ENCODE measurements at regions not wholly inside any gene's neighbourhood (a gene's known extent, or its start where the extent isn't known, plus 50 kb on each side); places are given as distances from the start of the nearest gene placed in this dataset.

DNA sequence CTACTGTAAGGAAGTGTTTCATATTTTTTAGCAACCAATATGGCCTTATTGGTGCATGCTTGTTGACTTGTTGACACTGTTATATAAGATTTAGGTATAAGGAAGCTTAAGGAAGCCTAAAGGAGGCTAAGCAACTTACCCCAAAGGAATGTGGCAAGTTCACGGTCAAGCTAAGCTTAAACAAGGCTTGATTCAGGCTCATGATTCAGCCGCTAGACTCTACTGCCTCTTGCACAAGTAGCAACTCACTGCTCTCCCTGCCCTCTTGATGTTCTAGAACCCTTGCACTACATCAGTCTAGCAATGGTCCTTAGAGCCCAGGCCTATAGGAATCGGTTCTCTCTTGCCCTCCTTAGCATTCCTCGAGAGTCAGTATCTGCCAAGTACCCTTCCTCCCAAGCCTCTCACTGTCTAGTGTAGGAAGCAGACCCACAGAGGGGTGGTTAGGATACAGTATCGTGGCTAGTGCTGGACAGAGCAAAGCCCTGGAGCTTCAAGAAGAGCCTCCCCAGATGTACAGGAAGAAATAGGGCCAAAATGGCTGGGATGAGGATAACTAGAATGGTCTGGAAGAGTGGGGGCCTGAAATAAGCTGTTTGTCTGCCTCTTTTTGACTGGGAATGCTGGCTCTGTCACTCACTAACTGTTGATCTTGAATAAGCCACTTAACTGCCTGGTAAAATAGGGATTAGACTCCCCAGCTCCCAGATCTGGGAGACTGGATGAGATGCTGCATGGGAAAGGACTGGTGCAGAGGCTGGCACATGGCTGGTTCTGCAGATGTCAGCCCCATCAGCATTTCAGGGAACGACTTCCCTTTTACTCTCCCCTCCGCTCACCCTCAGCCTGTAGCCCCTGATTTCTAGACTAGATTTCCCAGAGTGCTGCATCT lies 122.2 kb downstream of the NAV1 start:
- Mint-ChIP-seq H3K27me3 (ENCODE audit: insufficient read depth) (no peaks in the 10 kb centered on the region), H3K9me3 (no peaks in the 10 kb centered on the region), H3K27ac (no peak overlapping the region), H3K36me3 (ENCODE audit: low read depth) (no peaks in the 10 kb centered on the region), H3K4me3 (no peak overlapping the region), H3K4me1 (no peaks in the 10 kb centered on the region)
- Histone ChIP-seq H3K9me3 (ENCODE audit: control insufficient read depth, low read length) (no peaks in the 10 kb centered on the region), H3K27me3 (ENCODE audit: control insufficient read depth, insufficient read depth, low read length, poor library complexity, severe bottlenecking) (no peaks in the 10 kb centered on the region), H3K27ac (ENCODE audit: low read depth, low read length) (no peak overlapping the region), H3K4me3 (ENCODE audit: low read length) (no peak overlapping the region), H3K36me3 (ENCODE audit: control insufficient read depth, insufficient read depth, low read length) (no peaks in the 10 kb centered on the region), H3K9ac (ENCODE audit: extremely low read depth, low read length, poor library complexity, severe bottlenecking) (no peak overlapping the region), H3K4me1 (ENCODE audit: control insufficient read depth, insufficient read depth, low read length) (no peaks in the 10 kb centered on the region)
- no peak for DNase-seq
- WGBS, 2 experiments (ENCODE audit: insufficient coverage in 1 of 2, insufficient read length in 1 of 2), result 77 to 81% methylated on average over 7 of the region's 7 CpGs
- TF ChIP-seq, protein P1, sequence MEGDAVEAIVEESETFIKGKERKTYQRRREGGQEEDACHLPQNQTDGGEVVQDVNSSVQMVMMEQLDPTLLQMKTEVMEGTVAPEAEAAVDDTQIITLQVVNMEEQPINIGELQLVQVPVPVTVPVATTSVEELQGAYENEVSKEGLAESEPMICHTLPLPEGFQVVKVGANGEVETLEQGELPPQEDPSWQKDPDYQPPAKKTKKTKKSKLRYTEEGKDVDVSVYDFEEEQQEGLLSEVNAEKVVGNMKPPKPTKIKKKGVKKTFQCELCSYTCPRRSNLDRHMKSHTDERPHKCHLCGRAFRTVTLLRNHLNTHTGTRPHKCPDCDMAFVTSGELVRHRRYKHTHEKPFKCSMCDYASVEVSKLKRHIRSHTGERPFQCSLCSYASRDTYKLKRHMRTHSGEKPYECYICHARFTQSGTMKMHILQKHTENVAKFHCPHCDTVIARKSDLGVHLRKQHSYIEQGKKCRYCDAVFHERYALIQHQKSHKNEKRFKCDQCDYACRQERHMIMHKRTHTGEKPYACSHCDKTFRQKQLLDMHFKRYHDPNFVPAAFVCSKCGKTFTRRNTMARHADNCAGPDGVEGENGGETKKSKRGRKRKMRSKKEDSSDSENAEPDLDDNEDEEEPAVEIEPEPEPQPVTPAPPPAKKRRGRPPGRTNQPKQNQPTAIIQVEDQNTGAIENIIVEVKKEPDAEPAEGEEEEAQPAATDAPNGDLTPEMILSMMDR (conservative IDR thresholded peaks at IDR 0.05), result no peak

- Histone ChIP-seq H3K27me3 (ENCODE audit: control insufficient read depth, insufficient read depth, low read length, poor library complexity, severe bottlenecking) (no peaks in the 10 kb centered on the region), H3K4me3 (ENCODE audit: low read length) (no peak overlapping the region), H3K9ac (ENCODE audit: extremely low read depth, low read length, poor library complexity, severe bottlenecking) (no peak overlapping the region), H3K36me3 (ENCODE audit: control insufficient read depth, insufficient read depth, low read length) (no peaks in the 10 kb centered on the region), H3K9me3 (ENCODE audit: control insufficient read depth, low read length) (no peaks in the 10 kb centered on the region), H3K4me1 (ENCODE audit: control insufficient read depth, insufficient read depth, low read length) (no peaks in the 10 kb centered on the region), H3K27ac (ENCODE audit: low read depth, low read length) (no peak overlapping the region)
- TF ChIP-seq, protein P1 (conservative IDR thresholded peaks at IDR 0.05), result no peak
- Mint-ChIP-seq H3K27me3 (ENCODE audit: insufficient read depth) (peaks cover 2% of the 10 kb centered on the region), H3K4me3 (no peak overlapping the region), H3K27ac (no peak overlapping the region), H3K4me1 (no peaks in the 10 kb centered on the region), H3K9me3 (no peaks in the 10 kb centered on the region), H3K36me3 (ENCODE audit: low read depth) (no peaks in the 10 kb centered on the region)
- 93 to 97% methylated on average over 5 to 8 of the region's 8 CpGs for WGBS, 2 experiments (ENCODE audit: insufficient coverage in 1 of 2, insufficient read length in 1 of 2)
- no peak for DNase-seq
These were observed 123.0 kb downstream of the NAV1 start for GRCh38 chr1:201661823-201662359.

GRCh38 chr1:201662646-201663045 lies 123.7 kb downstream of the NAV1 start:
- Mint-ChIP-seq H3K27ac (no peak overlapping the region), H3K4me1 (no peaks in the 10 kb centered on the region), H3K9me3 (no peaks in the 10 kb centered on the region), H3K36me3 (ENCODE audit: low read depth) (no peaks in the 10 kb centered on the region), H3K4me3 (no peak overlapping the region), H3K27me3 (ENCODE audit: insufficient read depth) (peaks cover 2% of the 10 kb centered on the region)
- no peaks in the 10 kb centered on the region for H3K9me3 ChIP-seq (ENCODE audit: control insufficient read depth, low read length)
- H3K4me3 ChIP-seq (ENCODE audit: low read length), result no peak overlapping the region
- no peaks in the 10 kb centered on the region for H3K36me3 ChIP-seq (ENCODE audit: control insufficient read depth, insufficient read depth, low read length)
- TF ChIP-seq, protein P1 (conservative IDR thresholded peaks at IDR 0.05), result no peak
- no peak overlapping the region for H3K9ac ChIP-seq (ENCODE audit: extremely low read depth, low read length, poor library complexity, severe bottlenecking)
- H3K4me1 ChIP-seq (ENCODE audit: control insufficient read depth, insufficient read depth, low read length), result no peaks in the 10 kb centered on the region
- no peak for DNase-seq
- 67 to 87% methylated on average over 1 to 2 of the region's 2 CpGs for WGBS, 2 experiments (ENCODE audit: insufficient coverage in 1 of 2, insufficient read length in 1 of 2)
- no peak overlapping the region for H3K27ac ChIP-seq (ENCODE audit: low read depth, low read length)
- no peaks in the 10 kb centered on the region for H3K27me3 ChIP-seq (ENCODE audit: control insufficient read depth, insufficient read depth, low read length, poor library complexity, severe bottlenecking)
